Neural cell (in vitro differentiated cells): ENCODE measurements at regions not wholly inside any gene's neighbourhood (a gene's known extent, or its start where the extent isn't known, plus 50 kb on each side); places are given as distances from the start of the nearest gene placed in this dataset.

Source experiments
- H2AFZ ChIP-seq: fragments of 200-600, 300-800 bp; sonication (generic), shearing (Covaris generic); 2 replicates; pipeline ENCODE4 v1.6.0; 2014; ENCODE audit warnings: low read depth, mild to moderate bottlenecking, antibody characterized with exemption, low read length, moderate library complexity
- H3F3A ChIP-seq: fragments of 200-600 bp; shearing (Covaris generic); 2 replicates; pipeline ENCODE4 v1.6.1; 2016; ENCODE audit warnings: mild to moderate bottlenecking, moderate library complexity, mixed read lengths, antibody characterized with exemption, low read length; ENCODE audit not compliant: insufficient read depth, poor library complexity, severe bottlenecking
- H3K27ac ChIP-seq: fragments of 200-600, 300-800 bp; sonication (generic), shearing (Covaris generic); 2 replicates; pipeline ENCODE4 v1.5.1; 2014; ENCODE audit warnings: mild to moderate bottlenecking, low read length, moderate library complexity
- H3K27me3 ChIP-seq: fragments of 300-800, 200-600 bp; sonication (generic), shearing (Covaris generic); 2 replicates; pipeline ENCODE4 v1.6.0; 2014; ENCODE audit warnings: mild to moderate bottlenecking, low read depth, low read length, moderate library complexity; ENCODE audit not compliant: insufficient read depth
- H3K36me3 ChIP-seq: fragments of 300-800, 200-600 bp; sonication (generic), shearing (Covaris generic); 2 replicates; pipeline ENCODE4 v1.5.1; 2014; ENCODE audit warnings: mild to moderate bottlenecking, antibody characterized with exemption, low read length, moderate library complexity; ENCODE audit not compliant: insufficient read depth
- H3K4me2 ChIP-seq: fragments of 300-800, 200-600 bp; sonication (generic), shearing (Covaris generic); 2 replicates; pipeline ENCODE4 v1.6.0; 2014; ENCODE audit warnings: mild to moderate bottlenecking, low read length
- H3K4me3 ChIP-seq: fragments of 300-800, 200-600 bp; sonication (generic), shearing (Covaris generic); 2 replicates; pipeline ENCODE4 v1.5.1; 2014; ENCODE audit warnings: mild to moderate bottlenecking, low read length, moderate library complexity
- H3K79me2 ChIP-seq: fragments of 200-600 bp; shearing (Covaris generic); replicated peaks from 2 replicates; pipeline ENCODE4 v1.6.0; 2014; ENCODE audit warnings: mild to moderate bottlenecking, low read length, moderate library complexity; ENCODE audit not compliant: insufficient read depth
- H3K9ac ChIP-seq: fragments of 300-800, 200-600 bp; sonication (generic), shearing (Covaris generic); 2 replicates; pipeline ENCODE4 v1.6.1; 2016; ENCODE audit warnings: mild to moderate bottlenecking, low read length, mixed read lengths
- H3K9me2 ChIP-seq: fragments of 200-600 bp; shearing (Covaris generic); 2 replicates; pipeline ENCODE4 v1.6.1; 2016; ENCODE audit warnings: mild to moderate bottlenecking, low read length, mixed read lengths; ENCODE audit not compliant: insufficient read depth
- H3K9me3 ChIP-seq: fragments of 200-600, 300-800 bp; sonication (generic), shearing (Covaris generic); 2 replicates; pipeline ENCODE4 v1.6.1; 2016; ENCODE audit warnings: mild to moderate bottlenecking, mixed run types, low read length, moderate library complexity, mixed read lengths
- H4K20me1 ChIP-seq: fragments of 200-600 bp; shearing (Covaris generic); 2 replicates; pipeline ENCODE4 v1.6.1; 2016; ENCODE audit warnings: mild to moderate bottlenecking, mixed run types; ENCODE audit not compliant: insufficient read depth
- EP300 ChIP-seq: fragments of 450-650 bp; conservative IDR thresholded peaks from 2 replicates; pipeline ENCODE4 v1.6.1; 2014; ENCODE audit warnings: antibody characterized with exemption, mild to moderate bottlenecking, moderate library complexity; ENCODE audit not compliant: poor library complexity, severe bottlenecking
- EZH2 ChIP-seq: fragments of 200-600, 300-800 bp; shearing (Covaris generic), sonication (generic); IDR thresholded peaks from 2 replicates; pipeline ENCODE4 v1.6.1; 2014; ENCODE audit warnings: antibody characterized with exemption, low read length, borderline replicate concordance, mild to moderate bottlenecking; ENCODE audit not compliant: insufficient read depth, poor library complexity, severe bottlenecking
- MXI1 ChIP-seq: fragments of 450-650 bp; conservative IDR thresholded peaks from 2 replicates; pipeline ENCODE4 v1.6.1; 2014; ENCODE audit warnings: antibody characterized with exemption, mild to moderate bottlenecking; ENCODE audit not compliant: poor library complexity, severe bottlenecking
- POLR2AphosphoS5 ChIP-seq: IDR thresholded peaks from 2 replicates; pipeline ENCODE4 v1.6.1; 2012
- SMC3 ChIP-seq: fragments of 450-650 bp; conservative IDR thresholded peaks from 2 replicates; pipeline ENCODE4 v1.6.1; 2014; ENCODE audit warnings: antibody characterized with exemption, mild to moderate bottlenecking, moderate library complexity; ENCODE audit not compliant: poor library complexity
- TF ChIP-seq, protein P1 (sequence below): fragments of 450-650 bp; IDR thresholded peaks from 2 replicates; pipeline ENCODE4 v1.5.1; 2014; ENCODE audit warnings: antibody characterized with exemption, mild to moderate bottlenecking, moderate library complexity; ENCODE audit not compliant: poor library complexity, severe bottlenecking

DNA sequence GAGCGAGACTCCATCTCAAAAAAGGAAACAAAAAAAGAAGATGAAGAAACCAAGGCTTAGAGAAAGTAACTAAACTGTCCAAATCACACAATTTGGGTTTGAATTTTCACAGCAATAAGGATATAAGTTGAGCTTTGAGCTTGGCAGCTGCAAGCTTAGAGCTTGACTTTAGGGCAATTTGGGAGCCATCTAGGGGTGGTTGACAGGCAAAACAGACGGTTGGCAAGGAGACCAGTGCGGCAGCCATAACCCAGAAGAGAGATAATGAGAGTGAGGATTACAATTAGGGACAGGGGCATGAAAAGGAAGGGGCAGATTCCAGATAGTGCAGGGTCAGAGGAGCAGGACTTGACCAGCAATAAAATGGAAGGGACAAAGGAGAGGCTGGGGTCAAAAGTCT, 382.2 kb upstream of the HNRNPA3 start:
- Histone ChIP-seq H3K79me2 (no peaks in the 10 kb centered on the region), H3K27ac (no peak overlapping the region), H3K9ac (no peak overlapping the region), H3K36me3 (no peaks in the 10 kb centered on the region), H4K20me1 (no peaks in the 10 kb centered on the region), H3K9me3 (no peaks in the 10 kb centered on the region), H3K9me2 (no peaks in the 10 kb centered on the region), H3K4me2 (no peak overlapping the region), H2AFZ (no peak overlapping the region), H3F3A (no peaks in the 10 kb centered on the region), H3K4me3 (no peak overlapping the region), H3K27me3 (no peaks in the 10 kb centered on the region)
- TF ChIP-seq, protein P1, sequence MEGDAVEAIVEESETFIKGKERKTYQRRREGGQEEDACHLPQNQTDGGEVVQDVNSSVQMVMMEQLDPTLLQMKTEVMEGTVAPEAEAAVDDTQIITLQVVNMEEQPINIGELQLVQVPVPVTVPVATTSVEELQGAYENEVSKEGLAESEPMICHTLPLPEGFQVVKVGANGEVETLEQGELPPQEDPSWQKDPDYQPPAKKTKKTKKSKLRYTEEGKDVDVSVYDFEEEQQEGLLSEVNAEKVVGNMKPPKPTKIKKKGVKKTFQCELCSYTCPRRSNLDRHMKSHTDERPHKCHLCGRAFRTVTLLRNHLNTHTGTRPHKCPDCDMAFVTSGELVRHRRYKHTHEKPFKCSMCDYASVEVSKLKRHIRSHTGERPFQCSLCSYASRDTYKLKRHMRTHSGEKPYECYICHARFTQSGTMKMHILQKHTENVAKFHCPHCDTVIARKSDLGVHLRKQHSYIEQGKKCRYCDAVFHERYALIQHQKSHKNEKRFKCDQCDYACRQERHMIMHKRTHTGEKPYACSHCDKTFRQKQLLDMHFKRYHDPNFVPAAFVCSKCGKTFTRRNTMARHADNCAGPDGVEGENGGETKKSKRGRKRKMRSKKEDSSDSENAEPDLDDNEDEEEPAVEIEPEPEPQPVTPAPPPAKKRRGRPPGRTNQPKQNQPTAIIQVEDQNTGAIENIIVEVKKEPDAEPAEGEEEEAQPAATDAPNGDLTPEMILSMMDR: peak; percentile 15
- no peak for TF ChIP-seq EP300

DNA sequence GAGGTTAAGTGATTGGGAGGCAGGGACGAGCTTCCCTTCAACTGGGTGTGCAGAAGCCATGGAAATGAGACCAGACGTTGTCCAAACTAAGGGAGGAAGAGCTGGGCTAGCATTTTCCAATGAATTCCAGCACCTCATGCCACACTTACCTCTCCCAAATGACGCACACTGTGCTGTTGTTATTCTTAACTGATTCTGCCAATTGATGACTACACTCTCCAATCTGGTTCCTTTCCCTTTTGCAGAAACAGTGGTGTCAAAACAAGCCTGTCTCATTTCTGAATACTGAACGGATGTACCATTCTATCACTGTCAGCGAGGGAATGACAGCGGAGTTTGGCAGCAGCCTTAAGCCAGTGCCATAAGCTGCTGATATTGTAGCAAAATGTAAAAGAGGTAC, 380.5 kb upstream of the HNRNPA3 start:
- Histone ChIP-seq H2AFZ (no peak overlapping the region), H3F3A (no peaks in the 10 kb centered on the region), H3K9ac (no peak overlapping the region), H4K20me1 (no peaks in the 10 kb centered on the region), H3K36me3 (no peaks in the 10 kb centered on the region), H3K4me3 (peak overlapping the region; percentile 5), H3K27me3 (no peaks in the 10 kb centered on the region), H3K27ac (no peak overlapping the region), H3K79me2 (no peaks in the 10 kb centered on the region), H3K9me3 (no peaks in the 10 kb centered on the region), H3K9me2 (no peaks in the 10 kb centered on the region), H3K4me2 (no peak overlapping the region)
- TF ChIP-seq MXI1 (no peak), SMC3 (peak; percentile 17), EP300 (peak; percentile 97), POLR2AphosphoS5 (peak; percentile 89)

DNA sequence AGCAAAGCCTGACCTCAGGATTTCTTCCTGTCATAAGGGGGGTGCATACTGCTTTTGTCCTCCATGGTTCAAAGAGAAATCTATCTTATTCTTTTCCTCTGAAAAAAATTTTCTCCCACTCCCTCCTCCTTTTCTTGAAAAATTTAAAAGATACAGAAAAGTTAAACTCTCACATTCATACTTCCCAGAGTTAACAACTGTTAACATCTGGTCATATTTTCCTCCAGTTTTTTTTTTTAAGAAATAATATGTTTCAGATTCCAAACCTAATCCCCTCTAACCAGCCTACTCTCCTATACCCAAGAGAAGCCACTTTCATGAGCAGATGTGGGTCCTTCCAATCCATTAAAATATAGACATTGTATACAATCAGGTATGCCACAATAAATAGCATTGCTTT, 378.9 kb upstream of the HNRNPA3 start:
- no peak overlapping the region for H3K4me3 ChIP-seq
- no peaks in the 10 kb centered on the region for H3K9me3 ChIP-seq
- no peaks in the 10 kb centered on the region for H3K36me3 ChIP-seq
- H3K79me2 ChIP-seq: no peaks in the 10 kb centered on the region
- no peaks in the 10 kb centered on the region for H3F3A ChIP-seq
- H3K27ac ChIP-seq: no peak overlapping the region
- no peak overlapping the region for H3K4me2 ChIP-seq
- no peaks in the 10 kb centered on the region for H3K27me3 ChIP-seq
- H4K20me1 ChIP-seq: no peaks in the 10 kb centered on the region
- no peak overlapping the region for H3K9ac ChIP-seq
- H2AFZ ChIP-seq: no peak overlapping the region
- no peaks in the 10 kb centered on the region for H3K9me2 ChIP-seq
- no peak for TF ChIP-seq EZH2

DNA sequence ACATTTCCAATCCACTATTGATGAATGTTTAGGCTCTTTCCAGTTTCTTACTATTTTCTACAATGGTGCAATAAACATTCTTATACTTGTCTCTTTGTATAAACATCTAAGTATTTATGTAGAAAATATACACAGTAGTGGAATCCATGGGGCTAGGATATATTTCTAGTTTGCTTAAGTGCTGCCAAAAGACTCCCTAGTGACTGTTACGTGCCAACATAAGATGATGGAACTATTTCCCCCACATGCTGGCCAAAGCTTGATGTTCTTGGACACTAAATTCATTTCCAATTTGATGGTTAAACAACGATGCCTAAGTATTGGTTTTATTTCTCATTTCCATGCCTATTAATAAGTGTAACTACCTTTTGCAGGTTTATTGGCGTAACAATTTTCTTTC, 378.4 kb upstream of the HNRNPA3 start:
- TF ChIP-seq SMC3: no peak
- no peak overlapping the region for H3K9ac ChIP-seq
- no peaks in the 10 kb centered on the region for H3K9me2 ChIP-seq
- H3K79me2 ChIP-seq: no peaks in the 10 kb centered on the region
- H3K27ac ChIP-seq: no peak overlapping the region
- no peaks in the 10 kb centered on the region for H3K9me3 ChIP-seq
- no peaks in the 10 kb centered on the region for H4K20me1 ChIP-seq
- H3K4me3 ChIP-seq: no peak overlapping the region
- no peaks in the 10 kb centered on the region for H3F3A ChIP-seq
- H3K27me3 ChIP-seq: no peaks in the 10 kb centered on the region
- no peaks in the 10 kb centered on the region for H3K36me3 ChIP-seq
- H2AFZ ChIP-seq: no peak overlapping the region
- no peak overlapping the region for H3K4me2 ChIP-seq
